ENCODE measurements at regions not wholly inside any gene's neighbourhood (a gene's known extent, or its start where the extent isn't known, plus 50 kb on each side); places are given as distances from the start of the nearest gene placed in this dataset.

GRCh38 chr6:15066089-15066758 is 179.6 kb upstream of the JARID2 start:
- Mint-ChIP-seq H3K27ac (no peak overlapping the region), H3K4me1 (peaks cover 0 to 3% of the 10 kb centered on the region in 2 donors), H3K27me3 (ENCODE audit: low read depth in 2 of 2) (no peaks in the 10 kb centered on the region), H3K4me3 (no peak overlapping the region), H3K36me3 (no peaks in the 10 kb centered on the region), H3K9me3 (no peaks in the 10 kb centered on the region)
- H3K4me3 ChIP-seq (ENCODE audit: low read length) = no peak overlapping the region
- intact Hi-C loops (cut with micrococcal nuclease) = no loop called here
- WGBS (ENCODE audit: insufficient coverage) = 80% methylated on average over 5 of the region's 7 CpGs
- H3K4me1 ChIP-seq (ENCODE audit: control insufficient read depth, insufficient read depth, low read length) = no peaks in the 10 kb centered on the region
- no peak for DNase-seq
- no peak for TF ChIP-seq CTCF (IDR thresholded peaks at IDR 0.05)
- no peak for ATAC-seq
- H3K36me3 ChIP-seq (ENCODE audit: control insufficient read depth, insufficient read depth, low read length) = no peaks in the 10 kb centered on the region
- H3K9me3 ChIP-seq (ENCODE audit: control insufficient read depth, insufficient read depth, low read length) = no peaks in the 10 kb centered on the region
- no peak overlapping the region for H3K27ac ChIP-seq (ENCODE audit: low read length)
- no peaks in the 10 kb centered on the region for H3K27me3 ChIP-seq (ENCODE audit: control insufficient read depth, insufficient read depth, low read length)

GRCh38 chr6:15073344-15073789 is 172.5 kb upstream of the JARID2 start:
- H3K9me3 Mint-ChIP-seq = no peaks in the 10 kb centered on the region
- H3K36me3 ChIP-seq (ENCODE audit: control insufficient read depth, insufficient read depth, low read length) = no peaks in the 10 kb centered on the region
- H3K27ac Mint-ChIP-seq = no peak overlapping the region
- H3K9me3 ChIP-seq (ENCODE audit: control insufficient read depth, insufficient read depth, low read length) = no peaks in the 10 kb centered on the region
- H3K27me3 Mint-ChIP-seq (ENCODE audit: low read depth in 2 of 2) = no peaks in the 10 kb centered on the region
- intact Hi-C loops (cut with micrococcal nuclease) = no loop called here
- no peak for TF ChIP-seq CTCF (IDR thresholded peaks at IDR 0.05)
- no peak overlapping the region for H3K4me3 ChIP-seq (ENCODE audit: low read length)
- no peak overlapping the region for H3K4me3 Mint-ChIP-seq
- no peak overlapping the region for H3K27ac ChIP-seq (ENCODE audit: low read length)
- H3K36me3 Mint-ChIP-seq = no peaks in the 10 kb centered on the region
- no peaks in the 10 kb centered on the region for H3K4me1 ChIP-seq (ENCODE audit: control insufficient read depth, insufficient read depth, low read length)
- ATAC-seq = no peak
- no peaks in the 10 kb centered on the region for H3K4me1 Mint-ChIP-seq
- no peak for DNase-seq
- H3K27me3 ChIP-seq (ENCODE audit: control insufficient read depth, insufficient read depth, low read length) = no peaks in the 10 kb centered on the region
- 85% methylated on average over 3 of the region's 3 CpGs for WGBS (ENCODE audit: insufficient coverage)

- no peaks in the 10 kb centered on the region for H3K9me3 ChIP-seq (ENCODE audit: control insufficient read depth, insufficient read depth, low read length)
- intact Hi-C loops (cut with micrococcal nuclease) = no loop called here
- no peak for ATAC-seq
- Mint-ChIP-seq H3K27ac (no peak overlapping the region), H3K9me3 (no peaks in the 10 kb centered on the region), H3K27me3 (ENCODE audit: low read depth in 2 of 2) (no peaks in the 10 kb centered on the region), H3K36me3 (no peaks in the 10 kb centered on the region), H3K4me1 (no peaks in the 10 kb centered on the region), H3K4me3 (no peak overlapping the region)
- 97% methylated on average over 14 of the region's 14 CpGs for WGBS (ENCODE audit: insufficient coverage)
- DNase-seq = no peak
- H3K27me3 ChIP-seq (ENCODE audit: control insufficient read depth, insufficient read depth, low read length) = no peaks in the 10 kb centered on the region
- H3K4me3 ChIP-seq (ENCODE audit: low read length) = no peak overlapping the region
- H3K4me1 ChIP-seq (ENCODE audit: control insufficient read depth, insufficient read depth, low read length) = no peaks in the 10 kb centered on the region
- no peak overlapping the region for H3K27ac ChIP-seq (ENCODE audit: low read length)
- H3K36me3 ChIP-seq (ENCODE audit: control insufficient read depth, insufficient read depth, low read length) = no peaks in the 10 kb centered on the region
- no peak for TF ChIP-seq CTCF (IDR thresholded peaks at IDR 0.05)
These were observed 171.9 kb upstream of the JARID2 start for GRCh38 chr6:15073883-15074465.

GRCh38 chr6:15074806-15075205 is 171.1 kb upstream of the JARID2 start:
- no peak for TF ChIP-seq CTCF (IDR thresholded peaks at IDR 0.05)
- Histone ChIP-seq H3K27me3 (ENCODE audit: control insufficient read depth, insufficient read depth, low read length) (no peaks in the 10 kb centered on the region), H3K4me1 (ENCODE audit: control insufficient read depth, insufficient read depth, low read length) (no peaks in the 10 kb centered on the region), H3K27ac (ENCODE audit: low read length) (no peak overlapping the region), H3K4me3 (ENCODE audit: low read length) (no peak overlapping the region), H3K9me3 (ENCODE audit: control insufficient read depth, insufficient read depth, low read length) (no peaks in the 10 kb centered on the region), H3K36me3 (ENCODE audit: control insufficient read depth, insufficient read depth, low read length) (no peaks in the 10 kb centered on the region)
- DNase-seq = no peak
- Mint-ChIP-seq H3K4me3 (no peak overlapping the region), H3K27ac (no peak overlapping the region), H3K4me1 (no peaks in the 10 kb centered on the region), H3K27me3 (ENCODE audit: low read depth in 2 of 2) (peaks cover 0 to 3% of the 10 kb centered on the region in 2 donors), H3K9me3 (no peaks in the 10 kb centered on the region), H3K36me3 (no peaks in the 10 kb centered on the region)
- intact Hi-C loops (cut with micrococcal nuclease) = no loop called here
- no peak for ATAC-seq
- WGBS (ENCODE audit: insufficient coverage) = 94% methylated on average over 10 of the region's 10 CpGs
